ENCODE measurements at regions not wholly inside any gene's neighbourhood (a gene's known extent, or its start where the extent isn't known, plus 50 kb on each side); places are given as distances from the start of the nearest gene placed in this dataset.

- TF ChIP-seq POLR2A (IDR thresholded peaks at IDR 0.05) = no peak
- no peak for TF ChIP-seq CTCF (IDR thresholded peaks at IDR 0.05)
Observed at GRCh38 chr7:17622451-17622850, 317.8 kb downstream of the SNX13 start.

Measured in breast epithelium (tissue), 3 donors.